SK-N-SH (cell line): ENCODE measurements at regions not wholly inside any gene's neighbourhood (a gene's known extent, or its start where the extent isn't known, plus 50 kb on each side); places are given as distances from the start of the nearest gene placed in this dataset.
A peak's percentile ranks its signal among the peaks of the same experiment; 100 is the strongest.

ENCODE experiments used
- CTCF ChIA-PET: fragments of 300-600, 350-600 bp; formaldehyde crosslinking; extraction: SDS; loops from one replicate; lab custom pipeline; 2021; lab: Yijun Ruan, JAX
- POLR2A ChIA-PET: fragments of 350-600 bp; sonication (Branson Sonifier 250); formaldehyde crosslinking; extraction: SDS; loops from one replicate; lab custom pipeline; 2020; ENCODE audit warnings: antibody characterized with exemption, inconsistent platforms; lab: Yijun Ruan, JAX
- DNase-seq: peaks from one replicate; pipeline ENCODE4 v3.0.0; 2012
- H2AFZ ChIP-seq: fragments of 200-600 bp; sonication (generic); 2 replicates; pipeline ENCODE4 v1.8.1; 2016; ENCODE audit warnings: antibody characterized with exemption, mild to moderate bottlenecking, low read depth
- H3F3A ChIP-seq: fragments of 200-600 bp; sonication (generic); replicated peaks from 2 replicates; pipeline ENCODE3; 2016; ENCODE audit warnings: antibody characterized with exemption, mild to moderate bottlenecking; ENCODE audit not compliant: insufficient read depth
- H3K27ac ChIP-seq, 2 experiments: fragments of 200-500 bp in 1 of 2; fragments of 200-600 bp in 1 of 2; sonication (Bioruptor generic) in 1 of 2; sonication (generic), shearing (Covaris generic) in 1 of 2; 2 replicates each; pipeline versions ENCODE4 v1.5.1 to v1.6.1; 2014 to 2016; ENCODE audit warnings: low read depth in 2 of 2, inconsistent platforms in 1 of 2, low read length in 1 of 2, mild to moderate bottlenecking in 1 of 2, mixed read lengths in 1 of 2
- H3K27me3 ChIP-seq: fragments of 200-600 bp; sonication (generic), shearing (Covaris generic); 2 replicates; pipeline ENCODE4 v1.6.1; 2016; ENCODE audit warnings: mixed run types; ENCODE audit not compliant: insufficient read depth
- H3K36me3 ChIP-seq, 2 experiments: fragments of 200-500 bp in 1 of 2; fragments of 200-600 bp in 1 of 2; sonication (Bioruptor generic) in 1 of 2; sonication (generic) in 1 of 2; replicated peaks in 1 of 2; 2 replicates each; pipeline versions ENCODE3 to v1.5.1; 2014 to 2016; ENCODE audit warnings: low read length in 1 of 2, mild to moderate bottlenecking in 1 of 2; ENCODE audit not compliant: insufficient read depth in 2 of 2, control insufficient read depth in 1 of 2
- H3K4me1 ChIP-seq, 2 experiments: fragments of 200-500 bp in 1 of 2; fragments of 200-600 bp in 1 of 2; sonication (Bioruptor generic) in 1 of 2; sonication (generic), shearing (Covaris generic) in 1 of 2; 2 replicates each; pipeline versions ENCODE4 v1.5.1 to v1.6.1; 2014 to 2016; ENCODE audit warnings: low read depth in 1 of 2, low read length in 1 of 2, mixed run types in 1 of 2; ENCODE audit not compliant: insufficient read depth in 2 of 2, control insufficient read depth in 1 of 2
- H3K4me2 ChIP-seq: fragments of 200-600 bp; sonication (generic), shearing (Covaris generic); 2 replicates; pipeline ENCODE4 v1.6.1; 2017; ENCODE audit warnings: mixed run types
- H3K4me3 ChIP-seq, 2 experiments: fragments of 200-500 bp in 1 of 2; fragments of 200-600 bp in 1 of 2; sonication (Bioruptor generic) in 1 of 2; sonication (generic), shearing (Covaris generic) in 1 of 2; 2 replicates each; pipeline versions ENCODE4 v1.5.1 to v1.8.1; 2014 to 2016; ENCODE audit warnings: low read depth in 2 of 2, inconsistent platforms in 1 of 2, low read length in 1 of 2, mild to moderate bottlenecking in 1 of 2, mixed read lengths in 1 of 2, moderate library complexity in 1 of 2
- H3K79me2 ChIP-seq: fragments of 200-600 bp; sonication (generic); 2 replicates; pipeline ENCODE4 v1.8.1; 2017; ENCODE audit warnings: mild to moderate bottlenecking; ENCODE audit not compliant: insufficient read depth
- H3K9ac ChIP-seq: fragments of 200-600 bp; sonication (generic); 2 replicates; pipeline ENCODE4 v1.6.1; 2017; ENCODE audit warnings: mixed run types
- H3K9me2 ChIP-seq: fragments of 200-600 bp; sonication (generic); 2 replicates; pipeline ENCODE4 v1.6.1; 2017; ENCODE audit warnings: mixed run types
- H3K9me3 ChIP-seq: fragments of 200-600 bp; sonication (generic); 2 replicates; pipeline ENCODE4 v1.6.1; 2017; ENCODE audit warnings: mixed run types, mild to moderate bottlenecking, moderate library complexity
- H4K20me1 ChIP-seq: fragments of 200-600 bp; sonication (generic); 2 replicates; pipeline ENCODE4 v1.6.1; 2017; ENCODE audit warnings: mild to moderate bottlenecking, mixed run types; ENCODE audit not compliant: insufficient read depth
- CHD2 ChIP-seq: fragments of 150-350 bp; IDR thresholded peaks from 2 replicates; pipeline ENCODE4 v1.6.1; 2018; ENCODE audit warnings: low read length; ENCODE audit not compliant: partially characterized antibody
- ELF1 ChIP-seq: IDR thresholded peaks from 2 replicates; pipeline ENCODE4 v1.4.0; 2012
- EP300 ChIP-seq, 2 experiments: IDR thresholded peaks; 2 replicates each; pipeline versions ENCODE4 v1.4.0 to v1.6.1; 2012; ENCODE audit warnings: borderline replicate concordance in 1 of 2, low read depth in 1 of 2, low read length in 1 of 2
- FOSL2 ChIP-seq: IDR thresholded peaks from 2 replicates; pipeline ENCODE4 v1.4.0; 2012; ENCODE audit warnings: low read depth, mild to moderate bottlenecking, moderate library complexity, borderline replicate concordance
- FOXJ3 ChIP-seq: sonication (generic); formaldehyde crosslinking; IDR thresholded peaks from 2 replicates; pipeline ENCODE4 v1.5.1; 2020; ENCODE audit warnings: mild to moderate bottlenecking, missing genetic modification reagents
- FOXM1 ChIP-seq: IDR thresholded peaks from 2 replicates; pipeline ENCODE4 v1.4.0; 2012; ENCODE audit warnings: low read depth, mild to moderate bottlenecking
- GABPA ChIP-seq: IDR thresholded peaks from 2 replicates; pipeline ENCODE4 v1.4.0; 2012; ENCODE audit warnings: low read depth, mild to moderate bottlenecking
- JUND ChIP-seq: IDR thresholded peaks from 2 replicates; pipeline ENCODE4 v1.4.0; 2012
- MEF2A ChIP-seq: IDR thresholded peaks from 2 replicates; pipeline ENCODE4 v1.4.0; 2012; ENCODE audit warnings: low read depth, borderline replicate concordance
- MXI1 ChIP-seq: IDR thresholded peaks from 2 replicates; pipeline ENCODE4 v1.6.1; 2012; ENCODE audit warnings: mild to moderate bottlenecking, low read depth, low read length, improper control_type of control experiment
- POLR2AphosphoS5 ChIP-seq: IDR thresholded peaks from 2 replicates; pipeline ENCODE4 v1.6.1; 2012; ENCODE audit warnings: low read depth, low read length
- RAD21 ChIP-seq: IDR thresholded peaks from 2 replicates; pipeline ENCODE4 v1.6.1; 2012; ENCODE audit warnings: mild to moderate bottlenecking, low read length
- RXRA ChIP-seq: IDR thresholded peaks from 2 replicates; pipeline ENCODE4 v1.4.0; 2012; ENCODE audit warnings: low read depth, mild to moderate bottlenecking, borderline replicate concordance
- SIN3A ChIP-seq: IDR thresholded peaks from 2 replicates; pipeline ENCODE4 v1.6.1; 2012; ENCODE audit warnings: low read depth, mild to moderate bottlenecking, low read length, moderate library complexity, borderline replicate concordance
- TAF1 ChIP-seq: IDR thresholded peaks from 2 replicates; pipeline ENCODE4 v1.6.1; 2012; ENCODE audit warnings: low read depth, mild to moderate bottlenecking, low read length, moderate library complexity, borderline replicate concordance
- TCF12 ChIP-seq: IDR thresholded peaks from 2 replicates; pipeline ENCODE4 v1.4.0; 2012
- USF2 ChIP-seq: fragments of 150-350 bp; IDR thresholded peaks from 2 replicates; pipeline ENCODE4 v1.6.1; 2017; ENCODE audit warnings: antibody characterized with exemption, low read length, low read depth, borderline replicate concordance
- YY1 ChIP-seq: IDR thresholded peaks from 2 replicates; pipeline ENCODE4 v1.4.0; 2012; ENCODE audit warnings: low read depth, mild to moderate bottlenecking
- WGBS: methylation state at CpG from one replicate; pipeline ENCODE4 v1.1.6; 2017; ENCODE audit warnings: low lambda C conversion rate; 5-methylcytosine and 5-hydroxymethylcytosine counted together
- TF ChIP-seq, protein P1 (sequence below): IDR thresholded peaks from 2 replicates; pipeline ENCODE4 v1.4.0; 2012; ENCODE audit warnings: low read depth, borderline replicate concordance
- TF ChIP-seq, protein P2 (sequence below): fragments of 150-350 bp; IDR thresholded peaks from 2 replicates; pipeline ENCODE4 v1.6.1; 2016; ENCODE audit warnings: mild to moderate bottlenecking, low read depth, low read length

DNA sequence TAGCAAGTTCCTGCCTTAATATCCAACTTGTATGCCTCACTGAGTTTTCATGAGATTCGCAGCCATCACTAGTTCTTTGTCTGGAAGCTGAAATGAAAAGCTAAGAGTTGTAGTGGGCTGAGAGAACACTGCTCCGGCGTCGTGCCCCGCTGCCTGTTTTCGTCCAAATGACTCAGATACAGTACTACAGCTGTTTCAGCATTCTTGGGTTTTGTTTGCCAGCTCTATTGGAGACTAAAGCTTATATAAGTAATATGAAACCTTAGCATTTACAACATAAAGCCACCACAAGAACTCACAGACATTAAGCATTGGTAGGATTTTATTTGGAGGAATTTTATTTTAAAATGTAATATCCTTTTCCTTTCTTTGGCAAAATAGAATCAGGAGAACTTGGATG, 299.7 kb downstream of the DLEU7 start:
- Histone ChIP-seq H3K4me3 (no peak overlapping the region), H3K27me3 (no peaks in the 10 kb centered on the region), H3K9ac (no peak overlapping the region), H2AFZ (peak overlapping the region; percentile 35; the same call in 1 of the 2 replicates), H3K79me2 (no peaks in the 10 kb centered on the region), H3K36me3 (no peaks in the 10 kb centered on the region), H3K4me2 (no peak overlapping the region), H4K20me1 (no peaks in the 10 kb centered on the region), H3K27ac (no peak overlapping the region), H3K9me3 (peaks cover 3% of the 10 kb centered on the region; the same call in 1 of the 2 replicates), H3K9me2 (no peaks in the 10 kb centered on the region), H3F3A (no peaks in the 10 kb centered on the region), H3K4me1 (no peaks in the 10 kb centered on the region)
- DNase-seq: no peak
- POLR2A ChIA-PET: no interaction called here
- CTCF ChIA-PET: interaction anchor here (2.0 kb wide), 1 partner anchor 11 kb away, joined by 8 read pairs; no protein-coding TSS in a partner anchor
- WGBS: 74% methylated on average over 6 of the region's 6 CpGs
- TF ChIP-seq FOXJ3 (CRISPR knock-in tag): no peak
- TF ChIP-seq RAD21: no peak
- no peak for TF ChIP-seq TCF12
- no peak for TF ChIP-seq MEF2A
- TF ChIP-seq, protein P1, sequence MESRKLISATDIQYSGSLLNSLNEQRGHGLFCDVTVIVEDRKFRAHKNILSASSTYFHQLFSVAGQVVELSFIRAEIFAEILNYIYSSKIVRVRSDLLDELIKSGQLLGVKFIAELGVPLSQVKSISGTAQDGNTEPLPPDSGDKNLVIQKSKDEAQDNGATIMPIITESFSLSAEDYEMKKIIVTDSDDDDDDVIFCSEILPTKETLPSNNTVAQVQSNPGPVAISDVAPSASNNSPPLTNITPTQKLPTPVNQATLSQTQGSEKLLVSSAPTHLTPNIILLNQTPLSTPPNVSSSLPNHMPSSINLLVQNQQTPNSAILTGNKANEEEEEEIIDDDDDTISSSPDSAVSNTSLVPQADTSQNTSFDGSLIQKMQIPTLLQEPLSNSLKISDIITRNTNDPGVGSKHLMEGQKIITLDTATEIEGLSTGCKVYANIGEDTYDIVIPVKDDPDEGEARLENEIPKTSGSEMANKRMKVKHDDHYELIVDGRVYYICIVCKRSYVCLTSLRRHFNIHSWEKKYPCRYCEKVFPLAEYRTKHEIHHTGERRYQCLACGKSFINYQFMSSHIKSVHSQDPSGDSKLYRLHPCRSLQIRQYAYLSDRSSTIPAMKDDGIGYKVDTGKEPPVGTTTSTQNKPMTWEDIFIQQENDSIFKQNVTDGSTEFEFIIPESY: no peak
- TF ChIP-seq GABPA: no peak
- no peak for TF ChIP-seq RXRA
- TF ChIP-seq, protein P2, sequence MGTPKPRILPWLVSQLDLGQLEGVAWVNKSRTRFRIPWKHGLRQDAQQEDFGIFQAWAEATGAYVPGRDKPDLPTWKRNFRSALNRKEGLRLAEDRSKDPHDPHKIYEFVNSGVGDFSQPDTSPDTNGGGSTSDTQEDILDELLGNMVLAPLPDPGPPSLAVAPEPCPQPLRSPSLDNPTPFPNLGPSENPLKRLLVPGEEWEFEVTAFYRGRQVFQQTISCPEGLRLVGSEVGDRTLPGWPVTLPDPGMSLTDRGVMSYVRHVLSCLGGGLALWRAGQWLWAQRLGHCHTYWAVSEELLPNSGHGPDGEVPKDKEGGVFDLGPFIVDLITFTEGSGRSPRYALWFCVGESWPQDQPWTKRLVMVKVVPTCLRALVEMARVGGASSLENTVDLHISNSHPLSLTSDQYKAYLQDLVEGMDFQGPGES: no peak
- no peak for TF ChIP-seq CHD2
- TF ChIP-seq ELF1: no peak
- TF ChIP-seq USF2: no peak
- no peak for TF ChIP-seq MXI1
- TF ChIP-seq POLR2AphosphoS5: no peak
- no peak for TF ChIP-seq TAF1
- TF ChIP-seq EP300 (IDR thresholded peaks at IDR 0.05; ENCODE audit: borderline replicate concordance in 1 of 2, low read depth in 1 of 2, low read length in 1 of 2): no peak
- no peak for TF ChIP-seq FOXM1
- TF ChIP-seq YY1: no peak
- no peak for TF ChIP-seq SIN3A
- TF ChIP-seq JUND: no peak
- no peak for TF ChIP-seq FOSL2
